ENCODE measurements at regions not wholly inside any gene's neighbourhood (a gene's known extent, or its start where the extent isn't known, plus 50 kb on each side); places are given as distances from the start of the nearest gene placed in this dataset.
"Not testable (repeated sequence)": the region's sequence is repeated elsewhere in the genome, so short reads cannot be mapped to it uniquely, and the experiment has no call there.

DNA sequence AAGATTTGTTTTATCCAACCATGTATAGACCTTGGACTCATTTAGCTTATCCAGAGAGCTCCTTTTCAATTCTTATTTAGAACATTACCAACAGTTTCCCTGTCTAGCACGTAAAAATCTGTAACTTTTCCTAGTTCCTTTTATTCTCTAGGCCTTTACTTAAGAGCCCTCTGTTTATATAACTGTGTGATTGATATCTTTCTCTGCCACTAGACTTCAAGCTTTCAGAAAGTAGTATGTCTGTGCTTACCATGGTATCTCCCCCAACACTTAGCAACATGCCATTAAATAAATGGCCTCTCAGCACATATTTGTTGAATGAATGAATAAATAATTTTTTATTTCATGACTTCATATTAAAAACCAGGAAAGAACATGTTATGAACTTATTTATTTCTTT is 209.4 kb downstream of the PTPRC start:
- H3K4me3 Mint-ChIP-seq (ENCODE audit: unreplicated experiment), result no peak overlapping the region
- peak overlapping the region; percentile 14 for H3K27ac Mint-ChIP-seq (ENCODE audit: unreplicated experiment)
- H3K4me1 Mint-ChIP-seq (ENCODE audit: unreplicated experiment), result peaks cover 20% of the 10 kb centered on the region
- DNase-seq (ENCODE audit: extremely low spot score, unreplicated experiment), result no peak
- peaks cover 7% of the 10 kb centered on the region for H3K9me3 Mint-ChIP-seq (ENCODE audit: unreplicated experiment)
- H3K27me3 Mint-ChIP-seq (ENCODE audit: unreplicated experiment), result no peaks in the 10 kb centered on the region
- peaks cover 57% of the 10 kb centered on the region for H3K36me3 Mint-ChIP-seq (ENCODE audit: unreplicated experiment)
- TF ChIP-seq, protein P1, sequence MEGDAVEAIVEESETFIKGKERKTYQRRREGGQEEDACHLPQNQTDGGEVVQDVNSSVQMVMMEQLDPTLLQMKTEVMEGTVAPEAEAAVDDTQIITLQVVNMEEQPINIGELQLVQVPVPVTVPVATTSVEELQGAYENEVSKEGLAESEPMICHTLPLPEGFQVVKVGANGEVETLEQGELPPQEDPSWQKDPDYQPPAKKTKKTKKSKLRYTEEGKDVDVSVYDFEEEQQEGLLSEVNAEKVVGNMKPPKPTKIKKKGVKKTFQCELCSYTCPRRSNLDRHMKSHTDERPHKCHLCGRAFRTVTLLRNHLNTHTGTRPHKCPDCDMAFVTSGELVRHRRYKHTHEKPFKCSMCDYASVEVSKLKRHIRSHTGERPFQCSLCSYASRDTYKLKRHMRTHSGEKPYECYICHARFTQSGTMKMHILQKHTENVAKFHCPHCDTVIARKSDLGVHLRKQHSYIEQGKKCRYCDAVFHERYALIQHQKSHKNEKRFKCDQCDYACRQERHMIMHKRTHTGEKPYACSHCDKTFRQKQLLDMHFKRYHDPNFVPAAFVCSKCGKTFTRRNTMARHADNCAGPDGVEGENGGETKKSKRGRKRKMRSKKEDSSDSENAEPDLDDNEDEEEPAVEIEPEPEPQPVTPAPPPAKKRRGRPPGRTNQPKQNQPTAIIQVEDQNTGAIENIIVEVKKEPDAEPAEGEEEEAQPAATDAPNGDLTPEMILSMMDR (IDR thresholded peaks at IDR 0.05), result no peak

DNA sequence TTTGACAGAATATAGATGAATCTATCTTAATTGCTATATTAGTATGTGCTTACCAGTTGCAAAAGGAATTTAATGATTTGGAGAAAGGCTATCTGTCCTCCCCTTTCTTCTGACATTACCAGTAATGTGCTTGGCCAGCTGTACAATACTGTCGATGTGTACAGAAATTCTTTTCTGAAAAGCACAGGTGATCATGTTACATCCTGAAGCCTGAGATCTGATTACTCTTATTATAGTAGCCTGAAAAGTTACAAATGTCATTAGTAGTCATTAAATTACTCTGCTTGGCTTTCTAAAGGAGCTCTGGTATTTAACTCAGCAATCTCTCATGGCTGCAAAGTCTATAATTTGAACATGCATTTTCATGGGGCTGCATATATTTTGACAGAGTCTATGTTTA is 209.8 kb downstream of the PTPRC start:
- TF ChIP-seq, protein P1 (IDR thresholded peaks at IDR 0.05), result no peak
- Mint-ChIP-seq H3K27ac (ENCODE audit: unreplicated experiment) (peak overlapping the region; percentile 14), H3K9me3 (ENCODE audit: unreplicated experiment) (peaks cover 7% of the 10 kb centered on the region), H3K27me3 (ENCODE audit: unreplicated experiment) (no peaks in the 10 kb centered on the region), H3K4me1 (ENCODE audit: unreplicated experiment) (peaks cover 20% of the 10 kb centered on the region), H3K36me3 (ENCODE audit: unreplicated experiment) (peaks cover 57% of the 10 kb centered on the region), H3K4me3 (ENCODE audit: unreplicated experiment) (no peak overlapping the region)
- DNase-seq (ENCODE audit: extremely low spot score, unreplicated experiment), result no peak

DNA sequence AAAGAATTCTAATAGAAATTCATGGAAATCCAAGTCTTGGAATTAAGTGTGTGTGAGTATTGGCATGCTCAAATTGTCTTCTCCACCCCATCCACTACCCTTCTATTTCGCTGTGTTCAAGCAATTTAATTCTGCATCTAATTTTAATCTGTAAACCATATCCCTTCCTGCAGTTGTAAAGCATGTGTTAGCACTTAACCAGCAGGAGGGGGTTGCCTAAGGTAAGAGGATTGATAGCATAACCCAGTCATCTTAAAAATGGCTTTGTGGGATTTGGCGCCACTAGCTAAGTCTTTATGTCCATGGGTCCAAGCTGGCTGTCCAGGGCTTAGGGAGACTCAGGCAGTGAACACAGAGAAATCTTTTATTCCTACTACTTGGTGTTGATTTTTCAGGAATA is 210.3 kb downstream of the PTPRC start:
- Mint-ChIP-seq H3K9me3 (ENCODE audit: unreplicated experiment) (peaks cover 8% of the 10 kb centered on the region), H3K27ac (ENCODE audit: unreplicated experiment) (peak overlapping the region; percentile 59), H3K4me1 (ENCODE audit: unreplicated experiment) (peaks cover 20% of the 10 kb centered on the region), H3K27me3 (ENCODE audit: unreplicated experiment) (no peaks in the 10 kb centered on the region), H3K36me3 (ENCODE audit: unreplicated experiment) (peaks cover 61% of the 10 kb centered on the region), H3K4me3 (ENCODE audit: unreplicated experiment) (no peak overlapping the region)
- DNase-seq (ENCODE audit: extremely low spot score, unreplicated experiment), result no peak
- TF ChIP-seq, protein P1 (IDR thresholded peaks at IDR 0.05), result no peak

DNA sequence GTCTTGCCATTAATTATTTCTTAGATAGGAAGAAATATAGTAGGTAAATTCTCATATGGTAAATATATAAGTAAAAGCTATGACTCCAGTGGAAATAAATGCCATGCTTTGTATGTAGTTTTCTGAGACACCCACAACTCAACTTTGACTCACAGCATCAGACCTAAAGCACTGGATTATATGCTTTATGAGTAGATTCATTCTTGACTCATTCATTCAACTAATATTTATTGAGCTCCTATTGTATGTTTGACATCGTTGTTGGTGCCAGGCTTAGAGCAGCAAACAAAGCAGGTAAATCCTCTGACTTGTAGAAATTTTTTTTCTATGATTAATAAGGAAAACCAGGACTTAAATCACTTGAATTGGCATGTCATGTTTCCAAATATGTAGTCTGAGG is 211.4 kb downstream of the PTPRC start:
- Mint-ChIP-seq H3K36me3 (ENCODE audit: unreplicated experiment) (peaks cover 61% of the 10 kb centered on the region), H3K27ac (ENCODE audit: unreplicated experiment) (no peak overlapping the region), H3K9me3 (ENCODE audit: unreplicated experiment) (peaks cover 11% of the 10 kb centered on the region), H3K27me3 (ENCODE audit: unreplicated experiment) (no peaks in the 10 kb centered on the region), H3K4me3 (ENCODE audit: unreplicated experiment) (no peak overlapping the region), H3K4me1 (ENCODE audit: unreplicated experiment) (peaks cover 20% of the 10 kb centered on the region)
- TF ChIP-seq, protein P1 (IDR thresholded peaks at IDR 0.05), result no peak
- no peak for DNase-seq (ENCODE audit: extremely low spot score, unreplicated experiment)

DNA sequence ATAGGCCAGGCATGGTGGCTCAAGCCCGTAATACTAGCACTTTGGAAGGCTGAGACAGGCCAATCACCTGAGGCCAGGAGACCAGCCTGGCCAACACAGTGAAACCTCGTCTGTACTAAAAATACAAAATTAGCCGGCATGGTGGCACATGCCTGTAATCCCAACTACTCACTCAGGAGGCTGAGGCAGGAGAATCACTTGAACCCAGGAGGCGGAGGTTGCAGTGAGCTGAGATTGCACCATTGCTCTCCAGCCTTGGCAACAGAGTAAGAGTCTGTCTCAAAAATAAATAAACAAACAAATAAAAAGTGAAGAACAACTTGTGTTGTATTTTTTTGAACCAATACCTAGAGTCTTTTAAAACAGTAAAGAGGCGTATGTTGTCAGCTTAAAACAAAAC is 212.1 kb downstream of the PTPRC start:
- H3K27me3 Mint-ChIP-seq (ENCODE audit: unreplicated experiment); DNase-seq (ENCODE audit: extremely low spot score, unreplicated experiment); H3K27ac Mint-ChIP-seq (ENCODE audit: unreplicated experiment); H3K4me3 Mint-ChIP-seq (ENCODE audit: unreplicated experiment): not testable (repeated sequence)
- peaks cover 20% of the 10 kb centered on the region for H3K4me1 Mint-ChIP-seq (ENCODE audit: unreplicated experiment)
- H3K9me3 Mint-ChIP-seq (ENCODE audit: unreplicated experiment), result peaks cover 11% of the 10 kb centered on the region
- peaks cover 54% of the 10 kb centered on the region for H3K36me3 Mint-ChIP-seq (ENCODE audit: unreplicated experiment)

DNA sequence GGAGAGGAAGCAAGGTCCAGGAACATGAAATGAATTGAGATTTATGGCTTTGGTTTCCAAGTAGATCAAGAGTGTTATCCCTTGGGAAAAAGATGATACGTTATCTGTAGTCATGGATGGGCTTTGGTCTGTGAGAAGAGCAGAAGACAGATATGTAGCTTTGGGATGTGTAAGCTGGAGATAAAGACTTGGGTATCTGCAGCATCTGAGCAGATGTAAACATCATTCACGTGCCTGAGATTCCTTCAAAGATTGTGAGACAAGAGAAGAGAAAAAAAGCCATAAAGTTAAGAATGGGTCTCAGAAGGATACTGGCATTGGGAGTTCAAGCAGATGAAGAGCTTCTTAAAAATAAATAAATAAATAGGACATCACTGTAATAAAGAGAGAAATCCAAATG is 217.8 kb downstream of the PTPRC start:
- no peak overlapping the region for H3K4me3 Mint-ChIP-seq (ENCODE audit: unreplicated experiment)
- no peak overlapping the region for H3K27ac Mint-ChIP-seq (ENCODE audit: unreplicated experiment)
- peaks cover 46% of the 10 kb centered on the region for H3K36me3 Mint-ChIP-seq (ENCODE audit: unreplicated experiment)
- TF ChIP-seq, protein P1 (IDR thresholded peaks at IDR 0.05), result no peak
- H3K9me3 Mint-ChIP-seq (ENCODE audit: unreplicated experiment), result peaks cover 4% of the 10 kb centered on the region
- peaks cover 7% of the 10 kb centered on the region for H3K4me1 Mint-ChIP-seq (ENCODE audit: unreplicated experiment)
- no peaks in the 10 kb centered on the region for H3K27me3 Mint-ChIP-seq (ENCODE audit: unreplicated experiment)
- DNase-seq (ENCODE audit: extremely low spot score, unreplicated experiment), result no peak
